KMS-11 (cell line): ENCODE measurements at regions not wholly inside any gene's neighbourhood (a gene's known extent, or its start where the extent isn't known, plus 50 kb on each side); places are given as distances from the start of the nearest gene placed in this dataset.
"Not testable (repeated sequence)": the region's sequence is repeated elsewhere in the genome, so short reads cannot be mapped to it uniquely, and the experiment has no call there.

Experiments
- H2AFZ ChIP-seq: fragments of 200-600 bp; sonication (generic); 2 replicates; pipeline ENCODE4 v1.6.1; 2016; ENCODE audit warnings: antibody characterized with exemption, mixed run types, low read depth
- H3K27ac ChIP-seq: fragments of 200-600 bp; sonication (generic); 2 replicates; pipeline ENCODE4 v1.6.1; 2016; ENCODE audit warnings: mild to moderate bottlenecking, mixed run types
- H3K27me3 ChIP-seq: fragments of 200-600 bp; sonication (generic); 2 replicates; pipeline ENCODE4 v1.6.1; 2017; ENCODE audit warnings: mild to moderate bottlenecking, low read depth, mixed run types, moderate library complexity; ENCODE audit not compliant: insufficient read depth
- H3K36me3 ChIP-seq: fragments of 200-600 bp; sonication (generic); 2 replicates; pipeline ENCODE4 v1.6.1; 2017; ENCODE audit warnings: mild to moderate bottlenecking, mixed run types; ENCODE audit not compliant: insufficient read depth
- H3K4me1 ChIP-seq: fragments of 200-600 bp; sonication (generic); 2 replicates; pipeline ENCODE4 v1.6.1; 2016; ENCODE audit warnings: mild to moderate bottlenecking, low read depth, mixed run types; ENCODE audit not compliant: poor library complexity, severe bottlenecking
- H3K4me2 ChIP-seq: fragments of 200-600 bp; sonication (generic); 2 replicates; pipeline ENCODE4 v1.7.0; 2016; ENCODE audit warnings: mild to moderate bottlenecking, mixed run types
- H3K4me3 ChIP-seq: fragments of 200-600 bp; sonication (generic); IDR thresholded peaks from 2 replicates; pipeline ENCODE4 v1.6.1; 2017; ENCODE audit warnings: low read depth, low read length, mixed read lengths; ENCODE audit not compliant: insufficient read depth
- H3K79me2 ChIP-seq: fragments of 200-600 bp; sonication (generic); 2 replicates; pipeline ENCODE4 v1.6.1; 2016; ENCODE audit warnings: low read depth, mixed run types; ENCODE audit not compliant: insufficient read depth
- H3K9ac ChIP-seq: fragments of 200-600 bp; sonication (generic); 2 replicates; pipeline ENCODE4 v1.6.1; 2016; ENCODE audit warnings: mild to moderate bottlenecking, mixed run types
- H4K20me1 ChIP-seq: fragments of 200-600 bp; sonication (generic); 2 replicates; pipeline ENCODE4 v1.6.1; 2016; ENCODE audit warnings: mild to moderate bottlenecking, mixed run types; ENCODE audit not compliant: insufficient read depth
- TF ChIP-seq, protein P1 (sequence below): fragments of 200-600 bp; sonication (generic); conservative IDR thresholded peaks from 2 replicates; pipeline ENCODE4 v1.6.1; 2017; ENCODE audit warnings: low read depth, mild to moderate bottlenecking, antibody characterized with exemption, low read length, moderate library complexity, mixed read lengths

- H3K4me3 ChIP-seq, H2AFZ ChIP-seq, H3K4me1 ChIP-seq, H3K79me2 ChIP-seq, H3K27me3 ChIP-seq, H3K4me2 ChIP-seq, H3K27ac ChIP-seq, H3K36me3 ChIP-seq, H4K20me1 ChIP-seq, H3K9ac ChIP-seq: not testable (repeated sequence)
Measured at GRCh38 chr16:9350119-9350799, 258.8 kb downstream of the HAPSTR1 start.

DNA sequence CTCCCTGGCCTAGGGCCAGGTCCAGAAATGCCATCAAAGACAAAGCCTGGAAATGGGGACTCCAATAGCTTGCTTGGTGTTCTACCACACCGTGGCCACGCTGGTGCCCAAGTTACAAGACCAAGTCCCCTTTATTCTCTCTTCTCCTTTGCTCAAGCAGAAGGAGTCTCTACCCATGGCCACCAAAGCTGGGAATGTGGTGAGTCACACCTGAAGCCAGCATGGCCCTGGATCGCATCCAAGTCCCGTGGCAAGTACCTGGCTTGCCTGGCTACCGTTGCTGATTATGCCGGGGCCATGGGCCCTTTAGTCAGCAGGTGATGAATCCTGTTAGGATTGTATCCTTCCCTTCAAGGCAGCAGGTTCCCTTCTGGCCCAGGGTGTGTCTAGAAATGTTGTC is 260.0 kb downstream of the HAPSTR1 start:
- no peak overlapping the region for H3K4me2 ChIP-seq
- H3K4me3 ChIP-seq: no peak overlapping the region
- no peak overlapping the region for H3K27ac ChIP-seq
- no peak overlapping the region for H2AFZ ChIP-seq
- H4K20me1 ChIP-seq: no peaks in the 10 kb centered on the region
- no peaks in the 10 kb centered on the region for H3K79me2 ChIP-seq
- no peak overlapping the region for H3K9ac ChIP-seq
- no peaks in the 10 kb centered on the region for H3K4me1 ChIP-seq
- no peaks in the 10 kb centered on the region for H3K36me3 ChIP-seq
- TF ChIP-seq, protein P1, sequence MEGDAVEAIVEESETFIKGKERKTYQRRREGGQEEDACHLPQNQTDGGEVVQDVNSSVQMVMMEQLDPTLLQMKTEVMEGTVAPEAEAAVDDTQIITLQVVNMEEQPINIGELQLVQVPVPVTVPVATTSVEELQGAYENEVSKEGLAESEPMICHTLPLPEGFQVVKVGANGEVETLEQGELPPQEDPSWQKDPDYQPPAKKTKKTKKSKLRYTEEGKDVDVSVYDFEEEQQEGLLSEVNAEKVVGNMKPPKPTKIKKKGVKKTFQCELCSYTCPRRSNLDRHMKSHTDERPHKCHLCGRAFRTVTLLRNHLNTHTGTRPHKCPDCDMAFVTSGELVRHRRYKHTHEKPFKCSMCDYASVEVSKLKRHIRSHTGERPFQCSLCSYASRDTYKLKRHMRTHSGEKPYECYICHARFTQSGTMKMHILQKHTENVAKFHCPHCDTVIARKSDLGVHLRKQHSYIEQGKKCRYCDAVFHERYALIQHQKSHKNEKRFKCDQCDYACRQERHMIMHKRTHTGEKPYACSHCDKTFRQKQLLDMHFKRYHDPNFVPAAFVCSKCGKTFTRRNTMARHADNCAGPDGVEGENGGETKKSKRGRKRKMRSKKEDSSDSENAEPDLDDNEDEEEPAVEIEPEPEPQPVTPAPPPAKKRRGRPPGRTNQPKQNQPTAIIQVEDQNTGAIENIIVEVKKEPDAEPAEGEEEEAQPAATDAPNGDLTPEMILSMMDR: no peak
- H3K27me3 ChIP-seq: no peaks in the 10 kb centered on the region

GRCh38 chr16:9351841-9352434 is 260.5 kb downstream of the HAPSTR1 start:
- no peak overlapping the region for H3K4me2 ChIP-seq
- no peaks in the 10 kb centered on the region for H3K4me1 ChIP-seq
- H3K27me3 ChIP-seq: no peaks in the 10 kb centered on the region
- TF ChIP-seq, protein P1: no peak
- H3K27ac ChIP-seq: no peak overlapping the region
- H3K36me3 ChIP-seq: no peaks in the 10 kb centered on the region
- no peaks in the 10 kb centered on the region for H3K79me2 ChIP-seq
- no peak overlapping the region for H2AFZ ChIP-seq
- H4K20me1 ChIP-seq: no peaks in the 10 kb centered on the region
- no peak overlapping the region for H3K4me3 ChIP-seq
- no peak overlapping the region for H3K9ac ChIP-seq

GRCh38 chr16:9357829-9358228 is 266.4 kb downstream of the HAPSTR1 start:
- Histone ChIP-seq H3K4me1 (no peaks in the 10 kb centered on the region), H3K36me3 (no peaks in the 10 kb centered on the region), H2AFZ (no peak overlapping the region), H3K4me2 (no peak overlapping the region), H3K27ac (no peak overlapping the region), H3K79me2 (no peaks in the 10 kb centered on the region), H3K27me3 (no peaks in the 10 kb centered on the region), H3K4me3 (no peak overlapping the region), H4K20me1 (no peaks in the 10 kb centered on the region), H3K9ac (no peak overlapping the region)
- TF ChIP-seq, protein P1: no peak

GRCh38 chr16:9360075-9360474 is 268.6 kb downstream of the HAPSTR1 start:
- no peaks in the 10 kb centered on the region for H3K36me3 ChIP-seq
- H3K27me3 ChIP-seq: no peaks in the 10 kb centered on the region
- H3K9ac ChIP-seq: no peak overlapping the region
- no peak overlapping the region for H3K4me2 ChIP-seq
- no peak overlapping the region for H3K4me3 ChIP-seq
- no peak overlapping the region for H3K27ac ChIP-seq
- H4K20me1 ChIP-seq: no peaks in the 10 kb centered on the region
- no peak overlapping the region for H2AFZ ChIP-seq
- H3K79me2 ChIP-seq: no peaks in the 10 kb centered on the region
- TF ChIP-seq, protein P1: no peak
- no peaks in the 10 kb centered on the region for H3K4me1 ChIP-seq
